Activated naive CD4-positive, alpha-beta T cell treated with anti-CD3 and anti-CD28 coated beads, Interleukin-2, amount 10 ng/mL, durations not matched to agents 7 days and 5 days (primary cell): ENCODE measurements at regions not wholly inside any gene's neighbourhood (a gene's known extent, or its start where the extent isn't known, plus 50 kb on each side); places are given as distances from the start of the nearest gene placed in this dataset.
"Not testable (repeated sequence)": the region's sequence is repeated elsewhere in the genome, so short reads cannot be mapped to it uniquely, and the experiment has no call there.

Source experiments
- CTCF ChIA-PET: fragments of 350-600 bp; sonication (Branson Sonifier 250); formaldehyde crosslinking; loops from one replicate; lab custom pipeline; 2021; ENCODE audit warnings: antibody characterized with exemption; lab: Charles Lee
- DNase-seq: peaks from one replicate; pipeline ENCODE4 v3.0.0-alpha.2; 2020
- H3K27ac Mint-ChIP-seq: one replicate; pipeline ENCODE4 v1.8.0; 2021; ENCODE audit warnings: mild to moderate bottlenecking, moderate library complexity, mixed read lengths
- H3K27me3 Mint-ChIP-seq: one replicate; pipeline ENCODE4 v1.8.0; 2021; ENCODE audit warnings: mild to moderate bottlenecking, mixed read lengths
- H3K36me3 Mint-ChIP-seq: one replicate; pipeline ENCODE4 v1.8.0; 2021; ENCODE audit warnings: mixed read lengths
- H3K4me1 Mint-ChIP-seq: one replicate; pipeline ENCODE4 v1.8.0; 2021; ENCODE audit warnings: mixed read lengths
- H3K4me3 Mint-ChIP-seq: one replicate; pipeline ENCODE4 v1.8.0; 2021; ENCODE audit warnings: mild to moderate bottlenecking, moderate library complexity, mixed read lengths
- H3K9me3 Mint-ChIP-seq: one replicate; pipeline ENCODE4 v1.8.0; 2021; ENCODE audit warnings: mixed read lengths

- H3K36me3 Mint-ChIP-seq, result no peaks in the 10 kb centered on the region
- H3K27ac Mint-ChIP-seq, result no peak overlapping the region
- CTCF ChIA-PET, result no interaction called here
- no peaks in the 10 kb centered on the region for H3K9me3 Mint-ChIP-seq
- H3K27me3 Mint-ChIP-seq, result no peaks in the 10 kb centered on the region
- no peak for DNase-seq
- no peak overlapping the region for H3K4me3 Mint-ChIP-seq
- H3K4me1 Mint-ChIP-seq, result no peaks in the 10 kb centered on the region
Measured at GRCh38 chr13:21898945-21899344, 228.1 kb downstream of the FGF9 start.

DNA sequence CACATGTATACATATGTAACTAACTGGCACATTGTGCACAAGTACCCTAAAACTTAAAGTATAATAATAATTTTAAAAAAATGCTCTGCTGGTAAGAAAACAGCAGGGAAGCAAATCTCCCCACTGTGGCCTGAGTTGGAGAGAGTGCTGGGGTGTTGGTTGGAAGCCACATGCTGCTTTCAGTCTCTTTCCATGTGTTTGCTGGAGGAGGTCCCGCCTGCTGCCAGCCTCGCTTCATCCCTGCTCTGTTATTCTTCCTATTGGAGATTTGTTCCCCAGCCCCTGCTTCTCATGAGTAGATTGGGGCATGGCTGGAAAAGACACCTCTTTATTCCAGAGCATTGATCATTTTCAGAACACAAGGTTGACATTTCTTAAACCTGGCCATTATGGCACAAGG is 230.5 kb downstream of the FGF9 start:
- no peaks in the 10 kb centered on the region for H3K4me1 Mint-ChIP-seq
- CTCF ChIA-PET, result no interaction called here
- H3K27me3 Mint-ChIP-seq, result no peaks in the 10 kb centered on the region
- DNase-seq, result no peak
- H3K27ac Mint-ChIP-seq, result no peak overlapping the region
- no peak overlapping the region for H3K4me3 Mint-ChIP-seq
- no peaks in the 10 kb centered on the region for H3K9me3 Mint-ChIP-seq
- no peaks in the 10 kb centered on the region for H3K36me3 Mint-ChIP-seq

DNA sequence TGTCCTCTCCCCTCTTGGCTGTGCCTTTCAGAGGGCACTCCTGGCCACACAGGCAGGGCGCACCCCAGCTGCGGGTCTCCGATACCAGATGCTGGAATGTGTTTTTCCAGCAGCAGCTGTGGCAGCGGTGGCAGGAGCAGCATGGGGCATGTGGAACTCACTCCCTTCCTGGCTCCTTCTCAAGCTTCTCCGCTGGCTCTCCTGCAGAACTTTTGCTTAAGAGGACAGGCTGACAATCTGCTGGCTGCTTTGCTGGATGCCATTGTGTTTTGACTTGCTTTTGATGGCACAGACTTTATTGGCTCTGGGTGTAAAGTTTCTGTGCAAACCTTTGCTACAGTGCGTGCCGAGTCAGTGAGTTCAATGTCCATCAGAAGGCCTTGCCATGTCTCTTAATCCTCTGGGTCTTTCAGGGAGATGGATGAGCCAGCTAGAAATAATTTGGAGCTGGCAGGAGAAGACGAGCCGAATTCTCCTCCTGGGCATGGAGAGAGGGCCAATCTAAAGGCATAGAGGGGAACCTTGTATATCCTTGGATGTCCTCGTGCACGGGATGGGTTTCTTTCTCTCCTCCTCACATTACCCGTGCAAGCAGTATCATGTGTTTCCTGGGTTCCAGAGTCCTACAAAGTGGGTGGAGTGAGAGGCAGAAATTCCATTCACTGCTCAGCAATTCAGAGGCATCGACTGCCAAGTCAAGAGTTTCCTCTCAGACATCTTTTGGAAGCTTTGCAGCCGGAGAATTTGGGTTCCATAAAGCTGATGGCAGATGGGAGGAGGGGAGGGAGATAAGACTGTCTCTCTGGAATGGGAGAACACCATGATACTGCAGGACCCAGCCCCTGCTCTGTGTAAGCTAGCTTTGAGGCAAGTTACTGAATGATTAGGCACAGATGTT is 231.2 kb downstream of the FGF9 start:
- H3K27ac Mint-ChIP-seq, result no peak overlapping the region
- H3K27me3 Mint-ChIP-seq, result no peaks in the 10 kb centered on the region
- no peaks in the 10 kb centered on the region for H3K9me3 Mint-ChIP-seq
- no peak overlapping the region for H3K4me3 Mint-ChIP-seq
- H3K36me3 Mint-ChIP-seq, result no peaks in the 10 kb centered on the region
- DNase-seq, result no peak
- no peaks in the 10 kb centered on the region for H3K4me1 Mint-ChIP-seq
- CTCF ChIA-PET, result no interaction called here

- no peak for DNase-seq
- no peak overlapping the region for H3K27ac Mint-ChIP-seq
- H3K27me3 Mint-ChIP-seq, result no peaks in the 10 kb centered on the region
- H3K9me3 Mint-ChIP-seq, result no peaks in the 10 kb centered on the region
- CTCF ChIA-PET, result no interaction called here
- no peaks in the 10 kb centered on the region for H3K4me1 Mint-ChIP-seq
- H3K4me3 Mint-ChIP-seq, result no peak overlapping the region
- H3K36me3 Mint-ChIP-seq, result no peaks in the 10 kb centered on the region
Measured at GRCh38 chr13:21902709-21903098, 231.8 kb downstream of the FGF9 start.

DNA sequence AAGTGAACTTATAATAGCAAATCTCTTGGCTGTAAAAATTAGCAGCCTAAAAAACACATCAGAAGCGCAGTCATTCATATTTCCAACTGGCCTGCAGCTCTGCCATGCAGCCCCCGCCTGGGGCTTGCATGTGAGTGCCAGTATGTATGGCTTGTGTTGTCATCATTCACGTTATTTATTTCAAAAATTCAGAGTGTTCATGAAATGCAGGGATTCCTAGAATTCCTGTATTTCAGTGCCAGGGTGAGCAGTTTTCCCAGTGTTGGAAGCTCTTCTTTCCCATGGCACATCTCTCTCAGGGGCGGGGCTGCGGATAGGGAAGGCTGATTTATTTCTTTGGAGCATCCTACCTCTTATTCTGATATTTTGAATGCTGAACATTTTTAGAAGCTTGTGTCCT is 234.6 kb downstream of the FGF9 start:
- no peaks in the 10 kb centered on the region for H3K36me3 Mint-ChIP-seq
- no peak overlapping the region for H3K4me3 Mint-ChIP-seq
- H3K4me1 Mint-ChIP-seq, result no peaks in the 10 kb centered on the region
- H3K27me3 Mint-ChIP-seq, result no peaks in the 10 kb centered on the region
- no peak for DNase-seq
- H3K27ac Mint-ChIP-seq, result no peak overlapping the region
- CTCF ChIA-PET, result no interaction called here
- no peaks in the 10 kb centered on the region for H3K9me3 Mint-ChIP-seq

DNA sequence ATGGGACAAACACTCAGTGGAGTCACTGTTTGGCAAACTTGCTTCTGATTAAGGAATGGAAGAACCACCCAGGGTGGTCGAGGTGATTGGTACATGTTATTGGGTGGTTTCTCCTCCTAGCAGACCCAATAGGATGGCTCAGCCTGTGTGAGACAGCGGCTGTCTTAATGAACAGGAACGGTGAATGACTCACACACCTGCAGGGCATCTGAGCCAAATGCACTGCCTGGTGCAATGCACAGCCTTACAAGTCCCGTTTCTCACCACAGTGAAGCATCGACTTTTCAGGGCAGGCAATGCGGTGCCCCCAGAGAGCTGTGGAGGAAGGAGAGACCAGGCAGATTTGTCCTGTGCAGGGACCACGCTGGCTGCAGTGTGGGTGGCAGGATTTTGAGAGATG is 238.5 kb downstream of the FGF9 start:
- CTCF ChIA-PET, result no interaction called here
- H3K9me3 Mint-ChIP-seq, result no peaks in the 10 kb centered on the region
- H3K4me1 Mint-ChIP-seq, result no peaks in the 10 kb centered on the region
- H3K27ac Mint-ChIP-seq, result no peak overlapping the region
- no peaks in the 10 kb centered on the region for H3K36me3 Mint-ChIP-seq
- H3K27me3 Mint-ChIP-seq, result no peaks in the 10 kb centered on the region
- no peak overlapping the region for H3K4me3 Mint-ChIP-seq
- DNase-seq, result no peak

- H3K27me3 Mint-ChIP-seq, result no peaks in the 10 kb centered on the region
- no peaks in the 10 kb centered on the region for H3K36me3 Mint-ChIP-seq
- H3K9me3 Mint-ChIP-seq, result no peaks in the 10 kb centered on the region
- no peak for DNase-seq
- H3K4me3 Mint-ChIP-seq, result no peak overlapping the region
- no peak overlapping the region for H3K27ac Mint-ChIP-seq
- CTCF ChIA-PET, result no interaction called here
- no peaks in the 10 kb centered on the region for H3K4me1 Mint-ChIP-seq
Measured at GRCh38 chr13:21910546-21910945, 239.7 kb downstream of the FGF9 start.

- H3K4me3 Mint-ChIP-seq, result no peak overlapping the region
- no peaks in the 10 kb centered on the region for H3K4me1 Mint-ChIP-seq
- H3K27me3 Mint-ChIP-seq, result no peaks in the 10 kb centered on the region
- no peaks in the 10 kb centered on the region for H3K36me3 Mint-ChIP-seq
- H3K27ac Mint-ChIP-seq, result no peak overlapping the region
- no peak for DNase-seq
- CTCF ChIA-PET, result interaction anchor here (1.2 kb wide), 1 partner anchor 116 kb away, joined by 3 read pairs; no protein-coding TSS in a partner anchor
- no peaks in the 10 kb centered on the region for H3K9me3 Mint-ChIP-seq
Measured at GRCh38 chr13:21911646-21912298, 240.9 kb downstream of the FGF9 start.

DNA sequence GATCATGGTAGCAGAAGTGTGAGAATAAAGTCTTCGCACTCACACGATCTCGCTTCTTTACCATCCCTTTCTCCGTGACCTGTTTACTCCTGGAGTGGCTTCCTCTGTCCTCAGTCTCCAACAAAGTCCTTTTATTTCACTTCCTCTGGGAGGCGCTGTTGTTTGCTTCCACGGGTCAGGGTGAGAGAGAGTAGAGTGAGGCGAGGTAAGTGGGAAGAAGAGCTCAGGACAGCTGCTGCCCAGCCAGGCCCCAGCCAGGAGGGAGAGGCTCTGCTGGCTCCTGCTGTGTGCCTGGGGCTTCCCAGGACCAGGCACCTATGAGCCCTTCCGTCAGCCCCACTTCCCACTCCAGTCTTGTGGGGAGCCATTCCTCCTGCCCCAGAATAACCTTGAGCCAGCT is 242.1 kb downstream of the FGF9 start:
- H3K27ac Mint-ChIP-seq, result no peak overlapping the region
- no peak overlapping the region for H3K4me3 Mint-ChIP-seq
- H3K36me3 Mint-ChIP-seq, result no peaks in the 10 kb centered on the region
- CTCF ChIA-PET, result no interaction called here
- no peak for DNase-seq
- no peaks in the 10 kb centered on the region for H3K4me1 Mint-ChIP-seq
- no peaks in the 10 kb centered on the region for H3K9me3 Mint-ChIP-seq
- no peaks in the 10 kb centered on the region for H3K27me3 Mint-ChIP-seq

- H3K27ac Mint-ChIP-seq, result no peak overlapping the region
- no peaks in the 10 kb centered on the region for H3K36me3 Mint-ChIP-seq
- CTCF ChIA-PET, result no interaction called here
- no peak overlapping the region for H3K4me3 Mint-ChIP-seq
- H3K27me3 Mint-ChIP-seq, result no peaks in the 10 kb centered on the region
- peaks cover 2% of the 10 kb centered on the region for H3K9me3 Mint-ChIP-seq
- no peak for DNase-seq
- H3K4me1 Mint-ChIP-seq, result no peaks in the 10 kb centered on the region
Measured at GRCh38 chr13:21917086-21918015, 246.5 kb downstream of the FGF9 start.

GRCh38 chr13:21920802-21921201 is 249.9 kb downstream of the FGF9 start:
- H3K4me1 Mint-ChIP-seq, DNase-seq, H3K36me3 Mint-ChIP-seq, H3K27ac Mint-ChIP-seq, CTCF ChIA-PET, H3K4me3 Mint-ChIP-seq, H3K27me3 Mint-ChIP-seq, H3K9me3 Mint-ChIP-seq: not testable (repeated sequence)

DNA sequence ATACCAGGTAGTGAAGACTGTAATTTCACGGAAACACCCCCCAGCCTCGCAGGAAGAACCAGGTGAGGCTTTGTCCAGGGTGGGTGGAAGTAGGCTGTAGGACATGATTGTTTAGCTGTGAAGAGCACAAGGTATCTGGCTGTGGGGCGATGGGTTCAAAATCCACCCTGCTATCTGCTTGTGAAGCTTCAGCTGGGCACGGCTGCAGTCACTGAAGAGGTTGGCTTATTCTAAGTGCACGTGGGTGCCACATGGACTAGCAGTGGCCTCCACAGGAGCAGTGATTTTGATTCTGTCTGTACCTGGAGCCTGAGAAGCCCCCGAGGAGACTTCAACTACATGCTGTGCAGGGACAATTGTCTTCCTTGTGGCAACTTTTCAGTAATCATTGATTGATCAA is 254.1 kb downstream of the FGF9 start:
- peaks cover 7% of the 10 kb centered on the region for H3K27me3 Mint-ChIP-seq
- no peak for DNase-seq
- H3K36me3 Mint-ChIP-seq, result no peaks in the 10 kb centered on the region
- CTCF ChIA-PET, result no interaction called here
- no peak overlapping the region for H3K27ac Mint-ChIP-seq
- no peak overlapping the region for H3K4me3 Mint-ChIP-seq
- peaks cover 2% of the 10 kb centered on the region for H3K9me3 Mint-ChIP-seq
- H3K4me1 Mint-ChIP-seq, result no peaks in the 10 kb centered on the region

GRCh38 chr13:21925720-21926119 is 254.8 kb downstream of the FGF9 start:
- Mint-ChIP-seq H3K27me3 (peaks cover 7% of the 10 kb centered on the region), H3K36me3 (no peaks in the 10 kb centered on the region), H3K27ac (no peak overlapping the region), H3K4me1 (no peaks in the 10 kb centered on the region), H3K9me3 (no peaks in the 10 kb centered on the region), H3K4me3 (no peak overlapping the region)
- DNase-seq, result no peak
- CTCF ChIA-PET, result no interaction called here

GRCh38 chr13:21929400-21929799 is 258.5 kb downstream of the FGF9 start:
- CTCF ChIA-PET, result no interaction called here
- no peaks in the 10 kb centered on the region for H3K4me1 Mint-ChIP-seq

More at GRCh38 chr13:21929400-21929799, 258.5 kb downstream of the FGF9 start:
- Mint-ChIP-seq H3K27ac (no peak overlapping the region), H3K4me3 (no peak overlapping the region), H3K27me3 (peaks cover 4% of the 10 kb centered on the region), H3K9me3 (no peaks in the 10 kb centered on the region), H3K36me3 (no peaks in the 10 kb centered on the region)
- no peak for DNase-seq
